Renal cortical epithelial cell (primary cell): ENCODE measurements at regions not wholly inside any gene's neighbourhood (a gene's known extent, or its start where the extent isn't known, plus 50 kb on each side); places are given as distances from the start of the nearest gene placed in this dataset.

Source experiments
- DNase-seq: peaks from one replicate; pipeline ENCODE4 v3.0.0-alpha.2; 2011; ENCODE audit warnings: low read depth

DNA sequence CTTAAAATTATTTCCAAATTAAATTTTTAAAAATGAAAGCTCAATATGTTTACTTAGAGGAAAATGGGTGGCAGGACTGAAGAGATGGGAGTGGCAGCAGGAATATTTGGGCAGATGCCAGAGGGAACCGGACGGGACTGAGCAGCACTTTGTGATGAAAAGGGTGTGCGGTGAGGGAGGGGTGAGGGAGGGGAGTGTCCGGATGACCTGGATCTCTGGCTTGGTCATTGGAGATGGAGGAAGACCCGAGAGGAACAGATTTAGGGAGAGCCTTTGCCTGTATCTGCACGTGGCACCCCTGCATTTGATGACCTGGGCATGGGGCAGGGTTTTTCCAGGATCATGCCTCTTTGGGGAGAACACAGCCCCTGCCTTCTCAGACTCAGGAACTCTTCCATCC is 201.1 kb upstream of the MVB12B start:
- DNase-seq, result no peak

GRCh38 chr9:126125992-126126409 is 200.6 kb upstream of the MVB12B start:
- DNase-seq, result no peak

DNA sequence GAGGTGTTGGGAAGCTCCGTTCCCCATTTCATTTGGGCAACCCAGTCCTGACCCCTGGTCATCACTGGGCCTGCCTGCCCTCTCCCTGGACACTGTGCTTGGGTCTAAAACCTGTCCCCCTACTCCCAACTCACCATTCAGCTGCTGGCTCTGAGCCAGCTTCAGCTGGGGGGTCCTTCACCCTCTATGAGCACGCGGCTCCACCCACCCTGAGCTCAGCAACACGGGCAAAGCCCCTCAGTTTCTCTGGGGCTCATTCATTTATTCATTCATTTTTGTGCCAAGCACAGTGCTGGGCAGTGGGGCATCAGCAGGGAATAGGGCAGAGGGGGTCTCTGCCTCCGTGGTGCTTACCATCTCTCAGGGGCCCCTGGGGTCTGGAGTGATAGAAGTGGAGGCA is 199.8 kb upstream of the MVB12B start:
- DNase-seq, result no peak

DNA sequence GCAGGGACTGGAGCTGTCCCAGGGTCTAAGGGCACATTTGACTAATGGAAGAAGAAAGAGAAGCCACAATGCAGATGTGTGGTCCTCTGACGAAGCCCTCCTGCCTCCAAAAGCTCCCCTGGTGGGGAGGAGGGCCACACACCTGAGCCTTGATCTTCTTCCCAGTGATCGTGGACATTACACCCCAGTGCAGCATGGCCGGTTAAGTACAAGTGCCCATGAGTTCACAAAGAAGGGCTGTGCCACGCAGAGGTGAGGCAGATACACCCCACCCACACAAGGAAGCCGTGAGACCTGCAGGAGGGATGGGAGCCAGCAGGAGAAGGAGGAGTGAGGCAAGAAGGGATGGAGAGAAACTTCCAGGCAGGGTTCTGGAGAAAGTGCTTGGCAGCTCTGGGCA is 199.0 kb upstream of the MVB12B start:
- DNase-seq, result no peak

GRCh38 chr9:126128494-126129142 is 198.0 kb upstream of the MVB12B start:
- no peak for DNase-seq

GRCh38 chr9:126131066-126132010 is 195.3 kb upstream of the MVB12B start:
- DNase-seq, result no peak

- DNase-seq, result no peak
Measured at GRCh38 chr9:126132746-126133145, 193.9 kb upstream of the MVB12B start.

DNA sequence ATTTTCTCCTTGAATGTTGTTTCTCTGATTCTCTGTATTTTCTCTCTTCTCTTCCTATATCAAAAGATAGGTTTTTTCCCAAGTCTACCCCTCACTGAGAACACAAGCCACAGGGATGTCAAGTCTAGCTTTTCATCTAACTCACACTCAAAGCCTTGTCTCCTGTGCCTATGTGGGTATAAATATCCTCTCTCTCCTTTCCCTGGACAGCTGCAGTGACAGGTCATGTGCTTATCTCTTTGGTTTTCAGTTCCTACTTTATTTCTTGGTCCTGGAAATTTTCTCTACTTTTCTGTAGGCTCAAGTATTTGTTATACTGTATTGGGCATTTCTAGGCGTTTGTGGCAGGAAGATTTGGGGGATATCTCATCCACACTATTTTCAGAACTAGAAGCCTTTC is 182.4 kb upstream of the MVB12B start:
- no peak for DNase-seq

GRCh38 chr9:126144603-126145456 is 181.8 kb upstream of the MVB12B start:
- DNase-seq, result no peak

DNA sequence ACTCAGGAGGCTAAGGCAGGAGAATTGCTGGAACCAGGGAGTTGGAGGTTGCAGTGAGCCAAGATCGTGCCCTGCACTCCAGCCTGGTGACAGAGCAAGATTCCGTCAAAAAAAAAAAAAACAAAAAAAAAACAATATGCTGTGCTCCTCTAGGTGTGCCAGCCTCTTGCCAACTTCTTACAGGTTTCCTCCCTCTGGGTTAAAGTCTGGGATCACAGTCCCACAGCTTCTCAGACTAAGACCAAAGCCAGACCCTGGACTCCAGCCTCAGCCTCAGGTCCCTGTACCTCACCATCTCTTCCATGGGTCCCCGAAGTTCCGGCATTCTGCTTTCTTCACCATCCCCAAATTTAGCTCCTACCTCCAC is 180.8 kb upstream of the MVB12B start:
- no peak for DNase-seq

GRCh38 chr9:126146254-126147145 is 180.1 kb upstream of the MVB12B start:
- DNase-seq, result no peak

DNA sequence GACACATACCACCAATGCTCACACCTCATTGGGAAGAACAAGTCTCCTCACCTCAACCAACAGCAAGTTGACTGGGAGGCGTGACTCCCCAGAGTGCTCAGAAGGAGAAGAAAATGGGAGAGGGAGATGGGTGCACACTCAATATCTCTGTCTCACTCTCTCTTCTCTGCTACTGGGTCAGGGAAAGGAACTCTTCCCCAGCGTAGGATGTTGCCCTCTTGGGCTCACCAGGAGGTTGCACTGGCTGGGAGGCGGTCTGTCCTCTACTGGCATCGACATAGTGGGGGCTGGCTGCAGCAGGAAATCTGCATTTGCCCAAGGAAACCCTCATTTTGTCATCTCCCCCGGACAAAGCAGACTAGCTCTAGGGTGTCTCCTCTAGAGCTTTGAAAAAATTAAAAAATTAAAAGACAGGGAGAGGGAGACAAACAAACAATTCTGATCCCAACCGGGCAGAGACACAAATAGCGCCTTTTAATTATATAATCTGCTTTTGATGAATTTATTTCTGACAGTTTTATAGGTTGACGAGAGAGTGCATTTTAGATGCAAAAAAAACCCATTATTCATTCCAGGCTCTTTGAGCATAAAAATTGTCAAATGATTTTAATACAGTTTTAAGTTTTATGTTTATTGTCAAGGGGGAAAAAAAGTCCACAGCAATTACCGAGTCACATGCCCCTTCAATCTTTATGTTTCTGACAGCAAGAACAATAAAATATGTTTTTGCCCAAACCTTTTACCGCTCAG is 179.3 kb upstream of the MVB12B start:
- no peak for DNase-seq

GRCh38 chr9:126147936-126148870 is 178.4 kb upstream of the MVB12B start:
- no peak for DNase-seq

DNA sequence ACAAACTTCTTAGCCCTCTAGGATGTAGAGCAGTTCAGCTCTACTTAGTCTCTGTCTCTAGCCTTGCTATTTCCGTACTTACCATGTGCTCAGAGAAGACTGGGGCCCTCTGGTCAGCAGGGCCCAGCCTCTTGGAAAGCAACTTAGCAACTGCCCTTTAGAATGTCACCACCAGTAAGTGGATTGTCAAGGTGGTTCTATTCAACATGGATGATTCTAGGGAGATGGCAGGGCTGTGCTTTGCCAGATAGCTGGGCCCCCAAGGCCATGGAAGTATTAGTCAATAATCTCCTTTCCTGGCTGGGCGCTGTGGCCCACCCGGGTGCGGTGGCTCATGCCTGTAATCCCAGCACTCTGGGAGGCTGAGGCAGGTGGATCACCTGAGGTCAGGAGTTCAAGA is 177.6 kb upstream of the MVB12B start:
- DNase-seq, result no peak

GRCh38 chr9:126149661-126150060 is 177.0 kb upstream of the MVB12B start:
- DNase-seq, result no peak

DNA sequence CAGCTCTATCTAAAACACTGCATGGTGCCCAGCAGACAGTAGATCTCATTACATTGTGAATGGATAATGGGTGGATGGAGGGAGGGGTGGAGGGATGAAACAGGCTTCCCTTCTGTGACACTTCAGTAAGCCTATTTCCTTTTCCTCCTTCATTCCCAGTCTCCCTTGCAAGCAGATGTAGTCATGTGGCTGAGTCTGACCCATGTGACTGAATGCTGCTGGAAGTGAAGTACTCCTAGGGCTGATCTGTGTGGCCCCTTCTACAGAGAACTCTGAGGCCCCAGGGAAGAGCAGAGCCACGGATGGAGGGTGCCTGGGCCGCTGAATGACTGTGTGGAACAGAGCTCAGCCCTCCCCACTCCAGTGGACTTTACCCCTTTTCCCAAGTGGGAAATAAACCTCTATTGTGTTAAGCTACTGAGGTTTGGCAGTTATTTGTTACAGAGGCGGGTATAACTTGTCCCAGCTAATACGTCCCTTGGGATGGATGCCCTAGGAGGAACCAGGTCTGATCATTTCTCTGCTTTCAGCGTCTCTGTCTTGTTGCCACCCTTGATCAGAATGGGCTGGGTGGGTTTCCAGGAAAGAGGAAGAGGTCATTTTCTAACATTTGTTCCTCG is 176.1 kb upstream of the MVB12B start:
- DNase-seq, result no peak

DNA sequence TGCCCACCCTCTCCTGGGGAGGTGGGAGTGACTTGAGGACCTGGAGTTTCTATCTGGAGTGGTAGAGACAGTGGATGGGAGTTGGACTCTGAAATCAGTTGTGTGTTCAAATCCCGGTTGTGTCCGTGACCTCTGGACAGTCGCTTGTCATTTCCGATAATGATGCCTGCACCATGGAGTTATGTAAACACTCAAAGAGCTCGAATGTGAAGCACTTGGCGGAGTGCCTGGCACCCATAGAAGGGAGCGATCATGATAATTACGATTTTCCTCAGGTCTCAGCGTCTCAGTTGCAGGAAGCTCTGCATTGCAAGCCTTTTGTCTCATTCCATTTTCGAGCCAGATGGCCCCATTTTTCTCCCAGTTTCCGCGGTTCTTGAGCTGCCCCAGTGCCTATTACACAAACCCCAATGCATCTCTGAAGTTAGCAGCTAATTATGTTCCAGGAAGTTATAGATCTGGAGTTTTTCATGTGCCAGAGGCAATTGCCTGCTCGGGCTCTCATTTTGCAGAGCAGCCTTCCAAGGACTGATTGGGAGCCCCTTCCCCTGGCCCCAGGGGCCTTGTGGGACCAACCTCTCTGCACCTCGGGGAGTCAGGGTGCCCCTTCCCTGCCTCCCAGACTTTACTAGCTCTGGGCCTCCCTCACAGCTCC is 175.5 kb upstream of the MVB12B start:
- DNase-seq, result no peak

DNA sequence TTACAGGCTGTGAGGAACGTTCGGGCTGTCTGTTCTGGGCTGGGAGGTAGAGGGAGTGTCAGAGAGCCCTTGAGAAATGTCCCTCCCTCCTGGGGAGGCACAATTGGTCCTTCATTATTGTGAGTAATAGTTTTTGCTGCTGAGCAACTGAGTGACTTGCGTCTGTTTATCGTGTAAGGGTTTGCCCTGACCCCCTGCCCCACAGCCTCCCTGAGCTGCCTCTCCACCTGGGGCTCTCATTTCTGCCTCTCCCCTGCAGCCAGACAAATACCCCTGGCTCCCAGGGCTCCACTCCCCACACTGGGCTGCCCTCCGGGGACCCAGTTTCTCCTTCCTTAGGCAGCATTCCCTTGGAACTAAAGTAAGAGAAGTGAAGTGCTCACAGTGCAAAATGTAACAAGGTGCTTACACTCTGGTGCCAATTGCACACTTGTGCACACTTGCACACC is 174.9 kb upstream of the MVB12B start:
- DNase-seq, result no peak
